ENCODE measurements at regions not wholly inside any gene's neighbourhood (a gene's known extent, or its start where the extent isn't known, plus 50 kb on each side); places are given as distances from the start of the nearest gene placed in this dataset.

DNA sequence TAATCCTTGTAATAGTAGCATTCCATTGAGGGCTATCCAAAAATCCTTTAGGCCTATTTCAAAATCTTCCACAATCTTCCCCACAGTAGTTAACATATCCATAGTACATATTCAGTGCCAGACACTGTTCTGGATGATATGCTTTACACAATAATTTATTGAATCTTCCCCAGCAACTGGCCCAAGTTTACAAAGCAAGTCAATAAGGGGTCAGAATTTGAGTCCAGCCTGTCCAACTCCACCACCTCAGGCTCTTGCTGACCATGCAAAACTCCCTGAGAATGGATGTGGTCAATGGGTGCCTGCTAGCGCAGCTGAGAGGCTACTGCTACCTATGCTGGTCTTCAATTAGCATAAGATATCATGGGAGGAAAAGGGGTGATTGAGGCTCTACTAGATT, 529.6 kb downstream of the FGF9 start:
- TF ChIP-seq POLR2A (conservative IDR thresholded peaks at IDR 0.05) (no peak), SMARCA5 (IDR thresholded peaks at IDR 0.05) (no peak), PCBP2 (IDR thresholded peaks at IDR 0.05; ENCODE audit: low read depth, low read length, poor library complexity, severe bottlenecking) (no peak), ZNF274 (IDR thresholded peaks at IDR 0.05; ENCODE audit: borderline replicate concordance, low read depth, low read length) (no peak), ZNF24 (IDR thresholded peaks at IDR 0.05) (no peak), ZNF707 (CRISPR knock-in tag; conservative IDR thresholded peaks at IDR 0.05) (no peak)
